ENCODE measurements at regions not wholly inside any gene's neighbourhood (a gene's known extent, or its start where the extent isn't known, plus 50 kb on each side); places are given as distances from the start of the nearest gene placed in this dataset.

DNA sequence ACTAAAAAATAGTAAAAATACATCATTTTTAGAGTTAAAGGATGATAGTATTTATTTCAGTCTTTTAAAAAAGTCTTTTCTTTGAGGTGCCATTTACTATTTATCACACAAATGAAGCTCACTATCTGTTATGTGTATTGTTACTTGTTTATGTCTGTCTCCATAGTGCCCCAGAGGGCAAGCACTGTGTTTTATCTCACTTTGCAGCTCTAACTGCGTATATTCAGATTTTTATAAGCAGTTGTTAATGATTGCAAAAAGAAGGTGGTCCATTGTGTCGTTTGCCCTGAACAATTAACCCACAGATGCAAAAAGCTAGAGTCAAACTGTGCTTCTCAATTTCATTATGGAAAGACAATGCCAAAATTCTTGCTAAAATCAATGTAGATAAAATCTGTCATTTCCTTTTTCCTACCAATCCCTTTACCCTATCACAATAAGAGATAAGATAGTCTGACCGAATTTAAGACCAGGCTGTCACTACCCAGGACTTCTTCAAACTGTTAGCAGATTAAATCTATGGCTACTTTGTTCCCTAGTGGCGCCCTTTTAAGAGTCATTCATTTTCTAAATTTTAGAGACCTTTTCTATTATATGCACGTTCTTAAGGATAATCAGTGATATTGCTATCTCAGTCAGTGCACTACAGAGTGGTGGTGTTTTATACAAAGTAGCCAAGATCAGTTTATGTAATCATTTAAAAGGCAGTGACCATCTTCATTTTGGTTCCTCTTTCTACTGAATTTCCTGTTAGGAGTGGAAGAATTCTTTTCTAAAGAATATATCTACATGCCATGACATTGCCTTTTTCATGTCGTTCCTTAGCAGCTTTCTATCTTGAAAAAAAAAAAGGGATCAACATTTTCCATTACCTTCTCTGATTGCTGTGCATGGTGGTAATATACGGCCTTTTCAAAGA is 133.1 kb upstream of the PRDM1 start (continued):
- TF ChIP-seq, protein P1, sequence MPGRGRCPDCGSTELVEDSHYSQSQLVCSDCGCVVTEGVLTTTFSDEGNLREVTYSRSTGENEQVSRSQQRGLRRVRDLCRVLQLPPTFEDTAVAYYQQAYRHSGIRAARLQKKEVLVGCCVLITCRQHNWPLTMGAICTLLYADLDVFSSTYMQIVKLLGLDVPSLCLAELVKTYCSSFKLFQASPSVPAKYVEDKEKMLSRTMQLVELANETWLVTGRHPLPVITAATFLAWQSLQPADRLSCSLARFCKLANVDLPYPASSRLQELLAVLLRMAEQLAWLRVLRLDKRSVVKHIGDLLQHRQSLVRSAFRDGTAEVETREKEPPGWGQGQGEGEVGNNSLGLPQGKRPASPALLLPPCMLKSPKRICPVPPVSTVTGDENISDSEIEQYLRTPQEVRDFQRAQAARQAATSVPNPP (CRISPR knock-in tag; IDR thresholded peaks at IDR 0.05): no peak
- TF ChIP-seq ZNF746 (CRISPR knock-in tag; IDR thresholded peaks at IDR 0.05) (no peak), ZNF678 (CRISPR knock-in tag; IDR thresholded peaks at IDR 0.05) (no peak), TBX3 (IDR thresholded peaks at IDR 0.05; ENCODE audit: borderline replicate concordance) (no peak)

DNA sequence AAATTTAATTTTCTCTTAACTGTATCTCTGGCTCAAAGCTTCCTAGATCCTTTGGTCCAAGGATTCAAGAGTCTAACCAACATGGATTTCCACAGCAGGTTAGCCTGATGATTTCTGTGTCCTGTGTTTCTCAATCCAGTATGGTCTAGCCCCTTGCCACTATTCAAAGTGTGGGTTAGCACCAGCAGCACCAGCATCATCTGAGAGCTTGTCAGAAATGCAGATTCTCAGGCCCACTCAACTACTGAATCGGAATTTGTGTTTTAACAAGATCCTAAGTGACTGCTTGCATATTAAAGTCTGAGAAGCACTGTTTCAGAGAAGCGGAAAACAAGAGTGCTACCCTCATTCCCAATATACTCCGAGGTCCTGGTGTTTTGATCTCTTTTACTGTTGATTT is 133.8 kb upstream of the PRDM1 start:
- H3K4me3 ChIP-seq (replicated peaks in 1 of 3; ENCODE audit: insufficient read depth in 1 of 3, low read depth in 2 of 3, low read length in 3 of 3): no peak overlapping the region
- no peak overlapping the region for H3K27ac ChIP-seq (ENCODE audit: extremely low read length, insufficient read depth, low read length)
- DNase-seq (ENCODE audit: low spot score) (no peak), FAIRE-seq (no peak), ATAC-seq (no peak)
- ChIA-PET POLR2A (no interaction called here), CTCF (ENCODE audit: low intra/inter-chr PET ratio, low total read pairs) (no interaction called here)
- H3K36me3 ChIP-seq (replicated peaks in 1 of 2; ENCODE audit: control insufficient read depth in 1 of 2, insufficient read depth in 2 of 2, low read length in 2 of 2): no peaks in the 10 kb centered on the region
- H4K20me1 ChIP-seq (ENCODE audit: insufficient read depth, low read length): no peaks in the 10 kb centered on the region
- no peak overlapping the region for H2AFZ ChIP-seq (ENCODE audit: low read length)
- H3K79me2 ChIP-seq (ENCODE audit: insufficient read depth, low read length): no peaks in the 10 kb centered on the region
- 31% methylated on average over 3 of the region's 3 CpGs for WGBS (ENCODE audit: low lambda C conversion rate)
- no peaks in the 10 kb centered on the region for H3K4me1 ChIP-seq (ENCODE audit: insufficient read depth, low read length)
- in situ Hi-C loops (cut with HindIII; ENCODE audit: extremely low pct_ligation_motif_present, low pct_unique_long_range_greater_than_20kb) (no loop called here), intact Hi-C loops (cut with micrococcal nuclease; ENCODE audit: unreplicated experiment) (no loop called here)
- no peaks in the 10 kb centered on the region; a peak in 2 of 5 replicates for H3K27me3 ChIP-seq (ENCODE audit: control insufficient read depth in 1 of 2, insufficient read depth in 2 of 2, low read length in 2 of 2)
- H3K9ac ChIP-seq (ENCODE audit: insufficient read depth, low read depth, low read length): no peak overlapping the region
- no TSS peak for BruUV-seq (replicated peaks)
- H3K4me2 ChIP-seq (ENCODE audit: low read depth, low read length): no peak overlapping the region
- H3K9me3 ChIP-seq (ENCODE audit: low read length): no peaks in the 10 kb centered on the region
- TF ChIP-seq SMAD1 (CRISPR knock-in tag; IDR thresholded peaks at IDR 0.05; ENCODE audit: borderline replicate concordance, low read depth): no peak
- no peak for TF ChIP-seq SP2 (CRISPR knock-in tag; IDR thresholded peaks at IDR 0.05)
- no peak for TF ChIP-seq ZNF619 (CRISPR knock-in tag; IDR thresholded peaks at IDR 0.05)
- no peak for TF ChIP-seq ZBTB38 (CRISPR knock-in tag; IDR thresholded peaks at IDR 0.05)
- TF ChIP-seq, protein P2, sequence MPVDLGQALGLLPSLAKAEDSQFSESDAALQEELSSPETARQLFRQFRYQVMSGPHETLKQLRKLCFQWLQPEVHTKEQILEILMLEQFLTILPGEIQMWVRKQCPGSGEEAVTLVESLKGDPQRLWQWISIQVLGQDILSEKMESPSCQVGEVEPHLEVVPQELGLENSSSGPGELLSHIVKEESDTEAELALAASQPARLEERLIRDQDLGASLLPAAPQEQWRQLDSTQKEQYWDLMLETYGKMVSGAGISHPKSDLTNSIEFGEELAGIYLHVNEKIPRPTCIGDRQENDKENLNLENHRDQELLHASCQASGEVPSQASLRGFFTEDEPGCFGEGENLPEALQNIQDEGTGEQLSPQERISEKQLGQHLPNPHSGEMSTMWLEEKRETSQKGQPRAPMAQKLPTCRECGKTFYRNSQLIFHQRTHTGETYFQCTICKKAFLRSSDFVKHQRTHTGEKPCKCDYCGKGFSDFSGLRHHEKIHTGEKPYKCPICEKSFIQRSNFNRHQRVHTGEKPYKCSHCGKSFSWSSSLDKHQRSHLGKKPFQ (CRISPR knock-in tag; IDR thresholded peaks at IDR 0.05; ENCODE audit: insufficient replicate concordance): no peak
- TF ChIP-seq NFYB (CRISPR knock-in tag; IDR thresholded peaks at IDR 0.05): no peak
- TF ChIP-seq TBL1XR1 (IDR thresholded peaks at IDR 0.05; ENCODE audit: borderline replicate concordance, low read length, partially characterized antibody): no peak
- TF ChIP-seq MTA1 (CRISPR knock-in tag; IDR thresholded peaks at IDR 0.05; ENCODE audit: borderline replicate concordance): no peak
- TF ChIP-seq, protein P3, sequence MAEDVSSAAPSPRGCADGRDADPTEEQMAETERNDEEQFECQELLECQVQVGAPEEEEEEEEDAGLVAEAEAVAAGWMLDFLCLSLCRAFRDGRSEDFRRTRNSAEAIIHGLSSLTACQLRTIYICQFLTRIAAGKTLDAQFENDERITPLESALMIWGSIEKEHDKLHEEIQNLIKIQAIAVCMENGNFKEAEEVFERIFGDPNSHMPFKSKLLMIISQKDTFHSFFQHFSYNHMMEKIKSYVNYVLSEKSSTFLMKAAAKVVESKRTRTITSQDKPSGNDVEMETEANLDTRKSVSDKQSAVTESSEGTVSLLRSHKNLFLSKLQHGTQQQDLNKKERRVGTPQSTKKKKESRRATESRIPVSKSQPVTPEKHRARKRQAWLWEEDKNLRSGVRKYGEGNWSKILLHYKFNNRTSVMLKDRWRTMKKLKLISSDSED (CRISPR knock-in tag; IDR thresholded peaks at IDR 0.05): no peak
- no peak for TF ChIP-seq ARNT (IDR thresholded peaks at IDR 0.05)
- no peak for TF ChIP-seq U2AF1 (optimal IDR thresholded peaks at IDR 0.05; ENCODE audit: low read depth, low read length)
- TF ChIP-seq, protein P4, sequence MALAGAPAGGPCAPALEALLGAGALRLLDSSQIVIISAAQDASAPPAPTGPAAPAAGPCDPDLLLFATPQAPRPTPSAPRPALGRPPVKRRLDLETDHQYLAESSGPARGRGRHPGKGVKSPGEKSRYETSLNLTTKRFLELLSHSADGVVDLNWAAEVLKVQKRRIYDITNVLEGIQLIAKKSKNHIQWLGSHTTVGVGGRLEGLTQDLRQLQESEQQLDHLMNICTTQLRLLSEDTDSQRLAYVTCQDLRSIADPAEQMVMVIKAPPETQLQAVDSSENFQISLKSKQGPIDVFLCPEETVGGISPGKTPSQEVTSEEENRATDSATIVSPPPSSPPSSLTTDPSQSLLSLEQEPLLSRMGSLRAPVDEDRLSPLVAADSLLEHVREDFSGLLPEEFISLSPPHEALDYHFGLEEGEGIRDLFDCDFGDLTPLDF (CRISPR knock-in tag; IDR thresholded peaks at IDR 0.05): no peak
- no peak for TF ChIP-seq ZNF343 (CRISPR knock-in tag; IDR thresholded peaks at IDR 0.05)
